IMR-90 (cell line): ENCODE measurements at regions not wholly inside any gene's neighbourhood (a gene's known extent, or its start where the extent isn't known, plus 50 kb on each side); places are given as distances from the start of the nearest gene placed in this dataset.
A peak's percentile ranks its signal among the peaks of the same experiment; 100 is the strongest.

Experiments
- ATAC-seq: fragments of 200-7000 bp; cut with Tn5 transposase; 2 replicates; pipeline ENCODE4 v1.9.1; 2020; ENCODE audit warnings: low read depth, mild to moderate bottlenecking, moderate library complexity
- BruUV-seq: library from RNA; stranded (reverse); fragments of 400-500 nt; replicated peaks from 2 replicates; lab custom pipeline; 2021; lab: Mats Ljungman, UMichigan
- CTCF ChIA-PET: fragments of 300-600 bp; formaldehyde crosslinking; extraction: SDS; loops from one replicate; lab custom pipeline; 2021; ENCODE audit warnings: antibody characterized with exemption; lab: Yijun Ruan, JAX
- POLR2A ChIA-PET: fragments of 300-600 bp; sonication (Branson Sonifier 250); formaldehyde crosslinking; loops from one replicate; lab custom pipeline; 2022; ENCODE audit warnings: antibody characterized with exemption; ENCODE audit not compliant: unreplicated experiment; lab: Charles Lee
- DNase-seq: peaks from one replicate; pipeline ENCODE4 v3.0.0; 2013
- H2AFZ ChIP-seq: replicated peaks from 2 replicates; pipeline ENCODE3; 2013; ENCODE audit warnings: low read length, mild to moderate bottlenecking; ENCODE audit not compliant: poor library complexity
- H2AK5ac ChIP-seq: 2 replicates; pipeline ENCODE4 v1.6.1; 2013; ENCODE audit warnings: low read depth, low read length, inconsistent platforms
- H2AK9ac ChIP-seq: replicated peaks from 2 replicates; pipeline ENCODE3; 2013; ENCODE audit warnings: mild to moderate bottlenecking, low read depth, low read length, moderate library complexity; ENCODE audit not compliant: poor library complexity
- H2BK120ac ChIP-seq: 2 replicates; pipeline ENCODE4 v1.6.1; 2013; ENCODE audit warnings: low read depth, low read length, inconsistent platforms
- H2BK15ac ChIP-seq: 3 replicates; pipeline ENCODE4 v1.6.1; 2013; ENCODE audit warnings: low read depth, low read length, inconsistent platforms
- H2BK20ac ChIP-seq: 2 replicates; pipeline ENCODE4 v1.6.1; 2013; ENCODE audit warnings: low read depth, mild to moderate bottlenecking, inconsistent platforms, low read length, moderate library complexity
- H2BK5ac ChIP-seq: 2 replicates; pipeline ENCODE4 v1.6.1; 2013; ENCODE audit warnings: mild to moderate bottlenecking, low read depth, low read length, inconsistent platforms; ENCODE audit not compliant: poor library complexity, severe bottlenecking
- H3K14ac ChIP-seq: replicated peaks from 2 replicates; pipeline ENCODE4 v1.6.1; 2013; ENCODE audit warnings: low read depth, low read length, inconsistent platforms
- H3K18ac ChIP-seq: 2 replicates; pipeline ENCODE4 v1.6.1; 2013; ENCODE audit warnings: low read depth, low read length, control low read depth
- H3K23ac ChIP-seq: 2 replicates; pipeline ENCODE4 v1.6.1; 2013; ENCODE audit warnings: low read depth, low read length, inconsistent platforms
- H3K27ac ChIP-seq: 2 replicates; pipeline ENCODE4 v1.5.1; 2013; ENCODE audit warnings: mild to moderate bottlenecking, control low read depth, low read length; ENCODE audit not compliant: insufficient read depth
- H3K27me3 ChIP-seq: 2 replicates; pipeline ENCODE4 v1.6.1; 2013; ENCODE audit warnings: low read length; ENCODE audit not compliant: control insufficient read depth, insufficient read depth
- H3K36me3 ChIP-seq: 2 replicates; pipeline ENCODE4 v1.6.1; 2013; ENCODE audit warnings: low read length, mixed read lengths; ENCODE audit not compliant: control insufficient read depth, insufficient read depth
- H3K4ac ChIP-seq: 2 replicates; pipeline ENCODE4 v1.6.1; 2013; ENCODE audit warnings: low read depth, low read length, inconsistent platforms
- H3K4me1 ChIP-seq: 2 replicates; pipeline ENCODE4 v1.6.1; 2013; ENCODE audit warnings: low read length, mixed read lengths; ENCODE audit not compliant: control insufficient read depth, insufficient read depth
- H3K4me2 ChIP-seq: 2 replicates; pipeline ENCODE4 v1.6.1; 2013; ENCODE audit warnings: low read depth, mild to moderate bottlenecking, control low read depth, low read length, moderate library complexity
- H3K4me3 ChIP-seq: 2 replicates; pipeline ENCODE4 v1.5.1; 2013; ENCODE audit warnings: low read depth, mild to moderate bottlenecking, control low read depth, low read length, moderate library complexity; ENCODE audit not compliant: insufficient read depth
- H3K56ac ChIP-seq: 2 replicates; pipeline ENCODE4 v1.6.1; 2013; ENCODE audit warnings: low read length, inconsistent platforms; ENCODE audit not compliant: insufficient read depth; ENCODE audit errors: extremely low read depth
- H3K79me1 ChIP-seq, 2 experiments: 2 replicates each; pipeline ENCODE4 v1.6.1; 2013; ENCODE audit warnings: low read length in 2 of 2, inconsistent platforms in 1 of 2, low read depth in 1 of 2
- H3K9ac ChIP-seq: 2 replicates; pipeline ENCODE4 v1.6.1; 2013; ENCODE audit warnings: low read depth, low read length, control low read depth
- H3K9me1 ChIP-seq: 2 replicates; pipeline ENCODE4 v1.6.1; 2013; ENCODE audit warnings: low read length, inconsistent platforms; ENCODE audit not compliant: insufficient read depth
- H3K9me3 ChIP-seq: 2 replicates; pipeline ENCODE4 v1.6.1; 2013; ENCODE audit warnings: low read length; ENCODE audit not compliant: control insufficient read depth, insufficient read depth
- H4K20me1 ChIP-seq: 2 replicates; pipeline ENCODE4 v1.6.1; 2013; ENCODE audit warnings: low read length, inconsistent platforms; ENCODE audit not compliant: insufficient read depth
- H4K5ac ChIP-seq: 2 replicates; pipeline ENCODE4 v1.6.1; 2013; ENCODE audit warnings: mild to moderate bottlenecking, low read depth, low read length, control low read depth
- H4K8ac ChIP-seq, 2 experiments: 2 replicates each; pipeline ENCODE4 v1.6.1; 2013; ENCODE audit warnings: low read depth in 2 of 2, low read length in 2 of 2, control low read depth in 1 of 2, inconsistent platforms in 1 of 2
- H4K91ac ChIP-seq: 2 replicates; pipeline ENCODE4 v1.6.1; 2013; ENCODE audit warnings: low read depth, low read length, inconsistent platforms; ENCODE audit not compliant: insufficient read depth
- BHLHE40 ChIP-seq: fragments of 150-350 bp; IDR thresholded peaks from 2 replicates; pipeline ENCODE4 v1.6.1; 2016; ENCODE audit warnings: mild to moderate bottlenecking, low read depth, low read length
- CHD1 ChIP-seq: IDR thresholded peaks from 2 replicates; pipeline ENCODE4 v1.6.1; 2012; ENCODE audit warnings: low read depth, low read length, improper control_type of control experiment
- FOS ChIP-seq: fragments of 150-350 bp; IDR thresholded peaks from 2 replicates; pipeline ENCODE4 v1.6.1; 2016; ENCODE audit warnings: low read depth, low read length
- MXI1 ChIP-seq: IDR thresholded peaks from 2 replicates; pipeline ENCODE4 v1.6.1; 2012; ENCODE audit warnings: low read depth, mild to moderate bottlenecking, low read length, moderate library complexity, borderline replicate concordance
- NFE2L2 ChIP-seq: fragments of 150-350 bp; IDR thresholded peaks from 2 replicates; pipeline ENCODE4 v1.6.1; 2016; ENCODE audit warnings: low read depth, mild to moderate bottlenecking, low read length
- POLR2A ChIP-seq: IDR thresholded peaks from 2 replicates; pipeline ENCODE4 v1.6.1; 2012; ENCODE audit warnings: mild to moderate bottlenecking, low read depth, low read length
- RFX5 ChIP-seq: IDR thresholded peaks from 2 replicates; pipeline ENCODE4 v1.8.0; 2012; ENCODE audit warnings: low read depth, mild to moderate bottlenecking, low read length, moderate library complexity
- WGBS, 2 experiments: methylation state at CpG; one replicate each; pipeline versions ENCODE4 v1.1.5 to v1.1.7; 2013; ENCODE audit warnings: missing lambda C conversion rate in 2 of 2; ENCODE audit not compliant: insufficient read length in 1 of 2; ENCODE audit errors: extremely low coverage in 2 of 2; 5-methylcytosine and 5-hydroxymethylcytosine counted together
- dilution Hi-C: fragments of 300-500 bp; cut with HindIII; formaldehyde crosslinking; loops from one replicate; pipeline ENCODE4 v1.14.3; 2018; ENCODE audit warnings: low sequenced_read_pairs; ENCODE audit not compliant: unreplicated experiment
- in situ Hi-C: fragments of 300-500 bp; cut with MboI; formaldehyde crosslinking; loops from 3 replicates; pipeline ENCODE4 v1.14.3; 2019; ENCODE audit warnings: low sequenced_read_pairs, inconsistent platforms, mixed read lengths
- intact Hi-C: fragments of 100-400 bp; cut with micrococcal nuclease; formaldehyde crosslinking; loops from 2 replicates; pipeline ENCODE4 v1.10.0; 2022
- TF ChIP-seq, protein P1 (sequence below): fragments of 150-350 bp; IDR thresholded peaks from 2 replicates; pipeline ENCODE4 v1.6.1; 2016; ENCODE audit warnings: low read depth, mild to moderate bottlenecking, low read length, moderate library complexity, borderline replicate concordance
- TF ChIP-seq, protein P2 (sequence below): conservative IDR thresholded peaks from 2 replicates; pipeline ENCODE4 v1.5.1; 2012; ENCODE audit warnings: mild to moderate bottlenecking, low read depth, low read length, improper control_type of control experiment
- TF ChIP-seq, protein P3 (sequence below): fragments of 150-350 bp; IDR thresholded peaks from 2 replicates; pipeline ENCODE4 v1.6.1; 2017; ENCODE audit warnings: mild to moderate bottlenecking, antibody characterized with exemption, low read length, low read depth

DNA sequence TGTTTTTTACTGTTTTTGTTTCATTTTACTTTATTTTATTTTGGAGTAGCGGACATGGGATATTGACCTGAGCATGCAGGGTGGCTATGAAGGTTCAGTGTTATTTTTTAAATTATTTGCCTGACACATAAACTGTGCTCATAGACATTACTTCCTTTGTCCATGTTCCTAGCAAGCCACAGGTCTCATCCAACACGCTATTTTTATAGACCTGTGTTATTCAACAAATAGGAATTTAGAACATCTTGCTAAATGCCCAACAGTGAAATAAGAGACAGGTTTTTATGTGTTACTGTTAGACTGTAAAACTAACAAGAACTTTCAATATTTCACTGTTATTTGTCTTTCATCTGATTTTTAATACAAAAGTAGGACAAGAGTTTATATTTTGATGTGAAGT lies 756.4 kb downstream of the KCNT2 start:
- Histone ChIP-seq H2BK120ac (no peak overlapping the region), H3K9me1 (no peaks in the 10 kb centered on the region), H2AFZ (no peak overlapping the region), H3K79me1 (no peaks in the 10 kb centered on the region), H4K5ac (no peak overlapping the region), H4K20me1 (no peaks in the 10 kb centered on the region), H3K14ac (no peak overlapping the region), H2BK15ac (no peak overlapping the region), H2AK9ac (no peak overlapping the region), H3K4ac (no peak overlapping the region), H2AK5ac (no peak overlapping the region), H3K9me3 (no peaks in the 10 kb centered on the region), H4K8ac (no peak overlapping the region), H3K18ac (no peak overlapping the region), H3K36me3 (no peaks in the 10 kb centered on the region), H3K9ac (no peak overlapping the region), H3K56ac (no peak overlapping the region), H3K4me3 (no peak overlapping the region), H4K91ac (no peak overlapping the region), H2BK5ac (no peak overlapping the region), H3K4me2 (no peak overlapping the region), H3K27me3 (no peaks in the 10 kb centered on the region), H2BK20ac (no peak overlapping the region), H3K4me1 (no peaks in the 10 kb centered on the region), H3K27ac (no peak overlapping the region), H3K23ac (no peak overlapping the region)
- intact Hi-C loops (no loop called here), in situ Hi-C loops (no loop called here), dilution Hi-C loops (no loop called here)
- TF ChIP-seq, protein P1, sequence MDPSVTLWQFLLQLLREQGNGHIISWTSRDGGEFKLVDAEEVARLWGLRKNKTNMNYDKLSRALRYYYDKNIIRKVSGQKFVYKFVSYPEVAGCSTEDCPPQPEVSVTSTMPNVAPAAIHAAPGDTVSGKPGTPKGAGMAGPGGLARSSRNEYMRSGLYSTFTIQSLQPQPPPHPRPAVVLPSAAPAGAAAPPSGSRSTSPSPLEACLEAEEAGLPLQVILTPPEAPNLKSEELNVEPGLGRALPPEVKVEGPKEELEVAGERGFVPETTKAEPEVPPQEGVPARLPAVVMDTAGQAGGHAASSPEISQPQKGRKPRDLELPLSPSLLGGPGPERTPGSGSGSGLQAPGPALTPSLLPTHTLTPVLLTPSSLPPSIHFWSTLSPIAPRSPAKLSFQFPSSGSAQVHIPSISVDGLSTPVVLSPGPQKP = no peak
- TF ChIP-seq CHD1 (no peak), RFX5 (no peak), MXI1 (no peak), FOS (no peak), BHLHE40 (no peak), NFE2L2 (no peak), POLR2A (no peak)
- TF ChIP-seq, protein P2, sequence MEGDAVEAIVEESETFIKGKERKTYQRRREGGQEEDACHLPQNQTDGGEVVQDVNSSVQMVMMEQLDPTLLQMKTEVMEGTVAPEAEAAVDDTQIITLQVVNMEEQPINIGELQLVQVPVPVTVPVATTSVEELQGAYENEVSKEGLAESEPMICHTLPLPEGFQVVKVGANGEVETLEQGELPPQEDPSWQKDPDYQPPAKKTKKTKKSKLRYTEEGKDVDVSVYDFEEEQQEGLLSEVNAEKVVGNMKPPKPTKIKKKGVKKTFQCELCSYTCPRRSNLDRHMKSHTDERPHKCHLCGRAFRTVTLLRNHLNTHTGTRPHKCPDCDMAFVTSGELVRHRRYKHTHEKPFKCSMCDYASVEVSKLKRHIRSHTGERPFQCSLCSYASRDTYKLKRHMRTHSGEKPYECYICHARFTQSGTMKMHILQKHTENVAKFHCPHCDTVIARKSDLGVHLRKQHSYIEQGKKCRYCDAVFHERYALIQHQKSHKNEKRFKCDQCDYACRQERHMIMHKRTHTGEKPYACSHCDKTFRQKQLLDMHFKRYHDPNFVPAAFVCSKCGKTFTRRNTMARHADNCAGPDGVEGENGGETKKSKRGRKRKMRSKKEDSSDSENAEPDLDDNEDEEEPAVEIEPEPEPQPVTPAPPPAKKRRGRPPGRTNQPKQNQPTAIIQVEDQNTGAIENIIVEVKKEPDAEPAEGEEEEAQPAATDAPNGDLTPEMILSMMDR = no peak
- TF ChIP-seq, protein P3, sequence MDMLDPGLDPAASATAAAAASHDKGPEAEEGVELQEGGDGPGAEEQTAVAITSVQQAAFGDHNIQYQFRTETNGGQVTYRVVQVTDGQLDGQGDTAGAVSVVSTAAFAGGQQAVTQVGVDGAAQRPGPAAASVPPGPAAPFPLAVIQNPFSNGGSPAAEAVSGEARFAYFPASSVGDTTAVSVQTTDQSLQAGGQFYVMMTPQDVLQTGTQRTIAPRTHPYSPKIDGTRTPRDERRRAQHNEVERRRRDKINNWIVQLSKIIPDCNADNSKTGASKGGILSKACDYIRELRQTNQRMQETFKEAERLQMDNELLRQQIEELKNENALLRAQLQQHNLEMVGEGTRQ = no peak
- BruUV-seq = no TSS peak
- CTCF ChIA-PET = no interaction called here
- ATAC-seq (no peak), DNase-seq (peak; percentile 5)
- WGBS, 2 experiments = no CpG with 5 or more reads among the region's 2 CpGs
- POLR2A ChIA-PET = no interaction called here
